Right lung (tissue), 2 donors: ENCODE measurements at regions not wholly inside any gene's neighbourhood (a gene's known extent, or its start where the extent isn't known, plus 50 kb on each side); places are given as distances from the start of the nearest gene placed in this dataset.

ENCODE experiments used
- DNase-seq, 2 donors: peaks; one replicate each; pipeline ENCODE4 v3.0.0-alpha.2; 2013

- DNase-seq, result no peak
Observed at GRCh38 chr1:94646141-94646643, 104.6 kb upstream of the F3 start.

DNA sequence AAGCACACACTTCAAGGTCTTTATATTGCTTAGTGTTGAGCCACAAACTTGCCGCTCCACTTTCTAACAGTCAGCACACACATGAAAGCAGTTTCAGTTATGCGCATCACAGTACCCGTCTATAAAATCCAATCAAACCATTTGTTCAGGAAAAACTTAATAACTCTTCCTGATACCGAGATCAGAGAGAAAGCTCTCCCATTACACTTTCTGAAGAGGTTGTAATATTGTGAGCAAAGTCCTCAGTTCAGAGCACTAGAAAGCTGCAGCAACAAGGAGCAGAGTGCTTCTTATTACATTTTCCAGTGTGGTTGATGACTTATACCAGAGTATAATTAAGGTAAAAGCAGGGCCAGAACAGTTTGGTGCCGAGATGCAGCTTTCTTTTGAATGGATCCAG is 102.8 kb upstream of the F3 start:
- no peak for DNase-seq

DNA sequence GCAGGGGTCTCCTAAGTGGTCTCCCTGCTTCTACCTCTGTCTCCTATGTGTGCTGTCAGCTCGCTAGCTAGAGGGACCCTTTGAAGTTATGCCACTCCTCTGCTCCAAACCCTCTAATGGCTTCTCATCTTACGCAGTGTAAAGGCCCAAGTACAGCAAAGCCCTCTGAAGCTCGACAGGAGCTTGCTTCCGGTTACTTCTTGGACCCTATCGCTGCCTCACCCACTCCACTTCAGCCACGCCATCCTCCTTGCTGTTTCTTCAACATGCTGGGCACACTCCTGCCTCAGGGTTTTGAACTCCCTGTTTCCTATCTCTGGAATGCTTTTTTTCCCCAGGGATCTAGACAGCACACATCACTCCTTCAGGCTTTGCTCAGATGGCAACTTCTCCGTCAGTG is 102.3 kb upstream of the F3 start:
- no peak for DNase-seq

DNA sequence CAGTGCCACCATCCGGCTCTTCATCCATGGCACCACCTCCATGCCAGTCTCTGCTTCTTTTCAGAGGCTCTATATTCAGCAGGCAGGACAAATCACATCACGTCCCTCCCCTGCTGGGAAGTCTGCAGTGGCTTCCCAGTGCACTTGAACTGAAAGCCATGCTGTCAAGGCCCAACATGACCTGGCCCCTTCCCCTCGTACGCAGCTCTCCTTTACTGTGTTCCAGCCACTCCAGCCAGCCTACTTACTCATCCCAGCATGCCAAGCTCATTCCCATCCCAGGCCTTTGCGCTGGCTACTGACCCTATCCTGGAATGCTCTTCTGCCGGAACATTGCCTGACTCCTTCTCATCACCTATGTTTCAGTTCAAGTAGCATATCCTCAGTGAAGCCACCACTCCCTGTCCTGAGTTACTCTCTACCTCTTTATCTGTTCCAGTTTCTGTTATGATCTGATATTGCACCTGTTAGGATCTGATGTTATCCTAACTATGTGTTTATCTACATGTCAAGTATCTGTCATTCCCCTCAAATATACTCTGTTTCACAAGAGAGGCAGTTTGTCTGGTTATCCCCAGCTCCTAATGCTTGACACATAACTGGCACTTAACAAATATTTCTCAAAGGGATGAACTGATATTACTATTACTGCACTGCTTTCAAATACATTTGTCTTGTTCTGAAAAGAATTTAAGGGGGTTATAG is 101.2 kb upstream of the F3 start:
- DNase-seq, result no peak

- no peak for DNase-seq
Observed at GRCh38 chr1:94641990-94642389, 100.4 kb upstream of the F3 start.

DNA sequence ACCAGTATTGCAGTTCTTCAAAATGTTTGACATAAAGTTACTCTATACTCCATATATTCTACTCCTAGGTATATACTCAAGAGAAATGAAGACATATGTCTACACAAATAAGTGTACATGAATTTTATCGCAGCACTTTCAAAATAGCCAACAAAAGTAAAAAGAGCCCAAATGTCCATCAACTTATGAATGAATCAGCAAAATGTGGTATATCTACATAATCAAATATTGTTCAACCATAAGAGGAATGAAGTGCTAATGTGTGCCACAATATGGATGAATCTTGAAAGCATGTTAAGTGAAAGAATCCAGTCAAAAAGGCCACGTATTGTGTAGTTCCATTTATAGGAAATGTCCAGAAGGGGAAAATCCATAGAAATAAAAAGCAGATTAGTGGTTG is 98.6 kb upstream of the F3 start:
- no peak for DNase-seq

- DNase-seq, result no peak
Observed at GRCh38 chr1:94637121-94637520, 95.6 kb upstream of the F3 start.

- DNase-seq, result no peak
Observed at GRCh38 chr1:94636624-94637023, 95.1 kb upstream of the F3 start.

GRCh38 chr1:94636100-94636499 is 94.5 kb upstream of the F3 start:
- no peak for DNase-seq

DNA sequence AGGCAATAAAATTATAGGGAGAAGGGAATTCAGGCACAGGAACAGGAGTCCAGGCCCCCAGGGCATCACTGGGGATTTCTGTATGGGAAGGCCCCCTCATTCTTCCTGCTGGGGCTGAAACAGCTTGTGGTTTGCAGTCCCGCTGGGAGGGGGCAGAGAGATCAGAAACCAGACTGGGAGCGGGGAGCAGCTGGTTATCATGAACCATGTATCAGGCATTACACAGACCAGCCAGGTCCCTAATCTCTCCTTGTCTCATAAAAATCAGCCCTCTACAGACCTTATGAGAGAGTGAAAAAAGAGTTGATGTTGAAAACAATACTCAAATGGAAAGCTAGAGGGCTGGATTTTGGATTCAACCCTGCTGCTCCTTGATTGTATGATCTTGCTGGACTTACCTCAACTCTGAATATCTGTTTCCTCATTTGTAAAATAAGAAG is 93.4 kb upstream of the F3 start:
- no peak for DNase-seq

DNA sequence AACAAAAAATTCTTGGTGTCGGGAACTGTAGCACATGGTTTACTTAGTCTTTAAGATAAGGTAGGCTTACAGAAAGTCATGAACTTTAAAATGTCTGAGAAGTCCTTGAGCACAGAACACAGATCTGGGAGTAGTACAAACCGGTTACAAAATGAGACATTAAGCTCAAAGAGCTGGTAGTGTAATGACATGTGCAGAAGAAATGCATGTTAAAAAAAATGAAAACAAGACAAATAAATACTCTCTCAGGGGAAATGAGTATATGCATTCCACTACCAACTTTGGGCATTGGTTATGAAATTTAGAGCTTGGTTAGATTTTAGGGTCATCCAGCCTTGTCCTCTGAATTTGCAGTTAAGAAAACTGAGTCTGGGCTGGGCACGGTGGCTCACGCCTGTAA is 91.5 kb upstream of the F3 start:
- DNase-seq, result no peak

DNA sequence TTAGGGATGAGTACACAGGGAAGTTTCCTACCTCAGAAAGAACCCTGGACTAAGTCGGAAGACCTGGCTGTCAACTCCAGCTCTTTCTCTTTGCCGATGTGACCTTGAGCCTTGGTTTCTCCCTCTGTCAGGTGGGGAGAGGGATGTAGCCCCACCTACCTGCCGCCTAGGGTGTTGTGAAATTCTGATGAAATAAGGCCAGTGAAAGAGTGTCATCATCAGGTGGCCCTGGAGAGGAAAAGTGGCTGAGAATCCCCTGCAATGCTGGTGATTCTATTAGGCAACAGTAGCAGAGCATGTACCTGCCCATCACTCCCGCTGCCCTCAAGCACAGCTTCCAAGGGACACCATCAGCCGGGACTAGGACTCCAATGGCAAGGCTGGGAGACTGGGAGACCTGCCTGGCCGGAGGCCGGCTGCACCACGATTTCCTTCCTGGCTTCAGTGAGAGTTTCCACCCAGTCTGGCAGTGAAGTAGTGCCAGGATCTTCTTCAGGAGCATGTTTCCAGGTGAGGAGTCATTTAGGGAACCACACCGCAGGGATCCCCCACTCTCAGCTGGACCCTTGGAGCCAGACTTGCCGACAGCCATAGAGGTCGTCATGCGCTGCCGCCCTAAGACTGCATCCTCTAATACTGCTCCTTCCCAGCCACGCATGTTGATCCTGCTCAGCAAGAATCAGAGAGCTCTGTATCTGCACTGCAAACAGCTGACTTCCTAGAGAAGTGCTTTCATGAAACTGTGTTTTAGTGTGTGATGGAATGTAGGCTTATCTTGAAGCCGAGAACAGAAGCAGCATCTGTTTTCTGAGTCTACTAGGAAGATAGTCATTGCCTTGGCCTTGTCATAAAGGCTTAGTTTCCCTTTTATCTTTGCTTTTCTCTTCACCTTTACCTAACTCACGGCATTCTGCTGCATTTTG is 88.0 kb upstream of the F3 start:
- no peak for DNase-seq

DNA sequence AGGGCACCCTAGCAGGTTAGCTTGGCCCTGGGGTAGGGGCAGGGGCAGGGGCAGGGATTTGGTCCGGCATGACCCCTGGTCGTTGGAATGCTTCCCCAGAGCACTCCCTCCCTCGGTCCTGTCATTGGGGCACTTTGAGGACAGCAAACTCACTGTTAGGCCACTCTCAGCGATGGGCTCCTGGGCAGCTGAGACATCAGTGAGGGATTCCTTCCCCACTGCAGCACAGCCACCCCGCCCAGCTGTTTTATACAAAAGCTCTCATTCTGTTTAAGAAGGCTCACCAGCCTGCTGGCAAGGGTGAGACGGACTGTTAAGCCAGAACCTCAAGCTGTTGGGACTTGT is 86.9 kb upstream of the F3 start:
- no peak for DNase-seq

DNA sequence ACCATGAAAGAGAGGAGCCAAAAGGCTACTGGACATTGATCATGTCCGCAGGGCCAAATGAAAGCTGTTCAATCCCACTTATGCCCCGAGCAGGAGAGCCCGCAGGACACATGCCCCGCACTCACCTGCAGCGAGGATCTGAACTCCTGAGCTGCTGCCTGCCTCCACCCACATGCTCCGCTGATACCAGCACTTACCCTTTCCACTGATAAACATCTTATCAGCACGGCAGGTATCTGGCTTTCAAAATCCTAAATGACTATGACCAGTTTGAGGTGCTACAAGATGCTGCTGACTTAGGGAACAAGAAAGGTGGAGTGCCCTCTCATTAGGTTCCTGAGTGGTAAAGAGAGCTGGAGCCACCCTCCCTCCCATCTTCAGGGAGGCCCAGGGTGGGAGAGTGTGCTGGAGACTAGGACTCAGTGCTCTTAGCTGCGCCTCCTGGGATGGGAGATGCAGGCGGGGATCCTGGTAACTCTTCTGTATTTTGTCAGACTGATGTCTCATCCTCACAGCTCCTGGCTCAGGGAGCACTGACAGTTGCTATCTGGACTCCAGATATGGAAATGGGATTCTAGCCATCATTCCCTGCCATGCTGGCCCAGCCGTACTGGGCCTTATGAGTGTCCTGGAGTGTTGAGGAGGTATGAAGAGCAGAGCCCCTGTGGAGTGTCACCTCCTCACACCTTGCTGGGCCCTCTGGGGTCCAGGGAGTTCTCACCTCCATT is 86.4 kb upstream of the F3 start:
- DNase-seq, result no peak

- DNase-seq, result no peak
Observed at GRCh38 chr1:94624203-94624602, 82.6 kb upstream of the F3 start.

- DNase-seq, result no peak
Observed at GRCh38 chr1:94623560-94624148, 82.1 kb upstream of the F3 start.

DNA sequence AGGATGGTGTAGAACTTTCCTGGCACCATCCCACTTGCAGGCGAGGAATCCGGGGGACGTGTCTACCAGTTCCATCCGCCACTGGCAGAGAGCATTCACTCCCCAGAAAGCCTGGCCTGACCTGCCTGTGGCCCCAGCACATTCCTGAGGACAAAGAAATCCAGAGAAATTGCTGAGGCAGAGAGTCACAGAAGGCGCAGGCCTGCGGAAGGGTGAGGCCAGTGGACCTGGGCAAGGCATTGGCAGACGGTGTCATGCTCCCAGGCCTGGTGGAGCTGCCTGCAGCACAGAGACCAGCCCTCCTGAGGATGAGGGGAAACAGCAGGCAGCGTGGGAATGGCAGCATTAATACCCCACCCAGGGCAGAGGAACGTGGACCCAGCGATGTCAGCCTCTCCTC is 81.2 kb upstream of the F3 start:
- DNase-seq, result no peak

DNA sequence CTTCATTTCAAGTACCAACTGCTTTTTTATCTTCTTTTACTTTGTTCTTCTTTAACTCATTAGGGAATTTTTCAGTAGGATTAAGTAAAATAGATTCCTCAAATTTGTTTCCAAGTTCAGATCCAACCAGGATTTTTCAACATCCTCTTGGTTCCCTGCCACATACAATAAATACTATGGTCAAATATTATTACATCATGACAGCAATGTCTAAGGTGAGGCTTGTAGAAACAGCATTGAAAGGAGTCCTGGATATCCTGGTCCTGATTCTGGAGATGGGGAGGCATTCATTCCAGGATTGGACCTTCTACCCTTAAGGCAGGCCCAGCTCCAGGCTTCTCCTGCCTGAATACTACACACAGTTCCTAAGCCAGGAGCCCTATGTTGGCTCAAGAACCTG is 80.2 kb upstream of the F3 start:
- no peak for DNase-seq

DNA sequence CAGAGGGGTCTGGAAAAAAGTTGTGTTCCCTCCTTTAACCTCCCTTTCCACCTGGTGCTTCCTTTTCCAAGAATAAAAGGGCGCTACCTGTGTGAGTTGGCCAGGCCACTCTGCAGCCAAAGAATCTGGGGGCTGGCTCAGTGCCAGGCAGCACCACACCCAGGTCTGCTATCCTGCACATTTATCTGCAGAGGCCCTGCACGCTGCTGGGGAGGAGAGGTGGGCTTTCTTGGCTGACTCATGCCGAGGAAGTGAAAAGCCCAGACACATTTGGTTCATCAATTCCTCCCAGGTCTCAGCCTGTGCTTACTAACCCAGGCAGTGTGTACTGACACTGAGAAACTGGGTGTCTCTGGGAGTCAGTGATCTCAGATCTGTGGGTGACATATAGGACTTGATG is 79.8 kb upstream of the F3 start:
- no peak for DNase-seq

GRCh38 chr1:94620345-94621031 is 78.9 kb upstream of the F3 start:
- no peak for DNase-seq

- DNase-seq, result no peak
Observed at GRCh38 chr1:94619731-94620130, 78.2 kb upstream of the F3 start.
